H1 (cell line): ENCODE measurements at regions not wholly inside any gene's neighbourhood (a gene's known extent, or its start where the extent isn't known, plus 50 kb on each side); places are given as distances from the start of the nearest gene placed in this dataset.

Source experiments
- RBBP5 ChIP-seq: IDR thresholded peaks from 2 replicates; pipeline ENCODE4 v1.7.1; 2012; ENCODE audit warnings: low read depth, mild to moderate bottlenecking, inconsistent platforms, low read length, moderate library complexity, borderline replicate concordance
- SP1 ChIP-seq: IDR thresholded peaks from 2 replicates; pipeline ENCODE4 v1.6.1; 2011; ENCODE audit warnings: low read depth, low read length
- TF ChIP-seq, protein P1 (sequence below), 3 experiments: IDR thresholded peaks; 1 replicate in 2 of 3; 2 replicates in 1 of 3; pipeline versions ENCODE4 v1.5.1 to v1.6.1; 2011; ENCODE audit warnings: low read length in 3 of 3, mild to moderate bottlenecking in 3 of 3, inconsistent platforms in 2 of 3, low read depth in 1 of 3, moderate library complexity in 1 of 3; ENCODE audit not compliant: insufficient read depth in 1 of 3; ENCODE audit errors: control extremely low read depth in 1 of 3
- TF ChIP-seq, protein P2 (sequence below): IDR thresholded peaks from 2 replicates; pipeline ENCODE4 v1.6.1; 2012; ENCODE audit warnings: low read length, inconsistent platforms

DNA sequence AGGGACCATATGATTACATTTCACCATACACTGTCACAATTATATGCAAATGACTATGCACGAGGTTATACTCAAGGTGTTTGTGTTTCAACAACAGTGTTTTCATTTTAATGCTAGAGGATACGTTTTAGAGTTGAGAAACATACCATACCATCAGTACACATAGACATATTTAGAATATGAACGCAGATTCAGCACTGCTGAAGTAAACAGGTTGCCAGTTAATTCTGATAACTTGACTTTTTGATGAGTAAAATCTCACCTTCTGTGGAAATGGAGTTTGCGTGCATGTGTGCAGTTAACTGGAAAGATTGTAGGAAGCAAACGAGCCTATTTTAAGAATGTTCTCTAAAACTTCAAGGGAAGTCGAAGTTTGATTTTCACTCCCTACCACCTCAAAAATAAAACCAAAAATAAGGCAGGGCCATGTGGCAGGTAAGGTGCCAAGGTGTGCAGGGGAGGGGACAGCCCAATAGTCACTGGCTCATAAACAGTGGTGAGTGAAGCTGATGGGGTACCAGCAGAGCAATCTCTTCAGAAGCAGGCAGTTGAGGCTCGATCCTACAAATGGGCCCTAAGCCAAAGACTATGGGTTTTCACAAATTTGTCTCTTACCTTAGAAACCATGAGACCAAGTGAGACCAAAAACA, 213.1 kb downstream of the IKZF2 start (continued):
- TF ChIP-seq, protein P1, sequence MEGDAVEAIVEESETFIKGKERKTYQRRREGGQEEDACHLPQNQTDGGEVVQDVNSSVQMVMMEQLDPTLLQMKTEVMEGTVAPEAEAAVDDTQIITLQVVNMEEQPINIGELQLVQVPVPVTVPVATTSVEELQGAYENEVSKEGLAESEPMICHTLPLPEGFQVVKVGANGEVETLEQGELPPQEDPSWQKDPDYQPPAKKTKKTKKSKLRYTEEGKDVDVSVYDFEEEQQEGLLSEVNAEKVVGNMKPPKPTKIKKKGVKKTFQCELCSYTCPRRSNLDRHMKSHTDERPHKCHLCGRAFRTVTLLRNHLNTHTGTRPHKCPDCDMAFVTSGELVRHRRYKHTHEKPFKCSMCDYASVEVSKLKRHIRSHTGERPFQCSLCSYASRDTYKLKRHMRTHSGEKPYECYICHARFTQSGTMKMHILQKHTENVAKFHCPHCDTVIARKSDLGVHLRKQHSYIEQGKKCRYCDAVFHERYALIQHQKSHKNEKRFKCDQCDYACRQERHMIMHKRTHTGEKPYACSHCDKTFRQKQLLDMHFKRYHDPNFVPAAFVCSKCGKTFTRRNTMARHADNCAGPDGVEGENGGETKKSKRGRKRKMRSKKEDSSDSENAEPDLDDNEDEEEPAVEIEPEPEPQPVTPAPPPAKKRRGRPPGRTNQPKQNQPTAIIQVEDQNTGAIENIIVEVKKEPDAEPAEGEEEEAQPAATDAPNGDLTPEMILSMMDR (IDR thresholded peaks at IDR 0.05; ENCODE audit: control extremely low read depth in 1 of 3, insufficient read depth in 1 of 3, low read depth in 1 of 3, low read length in 3 of 3), result no peak
- TF ChIP-seq, protein P2, sequence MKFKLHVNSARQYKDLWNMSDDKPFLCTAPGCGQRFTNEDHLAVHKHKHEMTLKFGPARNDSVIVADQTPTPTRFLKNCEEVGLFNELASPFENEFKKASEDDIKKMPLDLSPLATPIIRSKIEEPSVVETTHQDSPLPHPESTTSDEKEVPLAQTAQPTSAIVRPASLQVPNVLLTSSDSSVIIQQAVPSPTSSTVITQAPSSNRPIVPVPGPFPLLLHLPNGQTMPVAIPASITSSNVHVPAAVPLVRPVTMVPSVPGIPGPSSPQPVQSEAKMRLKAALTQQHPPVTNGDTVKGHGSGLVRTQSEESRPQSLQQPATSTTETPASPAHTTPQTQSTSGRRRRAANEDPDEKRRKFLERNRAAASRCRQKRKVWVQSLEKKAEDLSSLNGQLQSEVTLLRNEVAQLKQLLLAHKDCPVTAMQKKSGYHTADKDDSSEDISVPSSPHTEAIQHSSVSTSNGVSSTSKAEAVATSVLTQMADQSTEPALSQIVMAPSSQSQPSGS, result no peak
- no peak for TF ChIP-seq RBBP5
- no peak for TF ChIP-seq SP1
- TF ChIP-seq, all 59 proteins: peak for 0
